Mesendoderm (in vitro differentiated cells): ENCODE measurements at regions not wholly inside any gene's neighbourhood (a gene's known extent, or its start where the extent isn't known, plus 50 kb on each side); places are given as distances from the start of the nearest gene placed in this dataset.

Experiments used
- DNase-seq: peaks from one replicate; pipeline ENCODE4 v3.0.0; 2013
- H2AK5ac ChIP-seq: 2 replicates; pipeline ENCODE4 v1.6.1; 2013; ENCODE audit warnings: low read length, inconsistent platforms
- H2BK120ac ChIP-seq: 2 replicates; pipeline ENCODE4 v1.6.1; 2013; ENCODE audit warnings: low read depth, mild to moderate bottlenecking, low read length, moderate library complexity, mixed read lengths
- H2BK15ac ChIP-seq: replicated peaks from 2 replicates; pipeline ENCODE4 v1.6.1; 2013; ENCODE audit warnings: low read depth, mild to moderate bottlenecking, moderate library complexity
- H2BK5ac ChIP-seq: 2 replicates; pipeline ENCODE4 v1.6.1; 2013; ENCODE audit warnings: low read length, inconsistent platforms
- H3K18ac ChIP-seq: 2 replicates; pipeline ENCODE4 v1.6.1; 2013; ENCODE audit warnings: mild to moderate bottlenecking, low read length, mixed read lengths
- H3K23ac ChIP-seq: one replicate; pipeline ENCODE4 v1.6.1; 2013; ENCODE audit warnings: low read length
- H3K27ac ChIP-seq: 2 replicates; pipeline ENCODE4 v1.5.1; 2013; ENCODE audit warnings: low read depth, mild to moderate bottlenecking, inconsistent platforms, low read length, moderate library complexity
- H3K27me3 ChIP-seq: 2 replicates; pipeline ENCODE4 v1.6.1; 2013; ENCODE audit warnings: low read length, control low read depth, mild to moderate bottlenecking, inconsistent platforms; ENCODE audit not compliant: insufficient read depth, poor library complexity
- H3K36me3 ChIP-seq: 2 replicates; pipeline ENCODE4 v1.6.1; 2013; ENCODE audit warnings: low read length, inconsistent platforms; ENCODE audit not compliant: control insufficient read depth, insufficient read depth
- H3K4ac ChIP-seq: one replicate; pipeline ENCODE4 v1.6.1; 2013; ENCODE audit warnings: low read depth, mild to moderate bottlenecking, low read length, moderate library complexity
- H3K4me1 ChIP-seq: 2 replicates; pipeline ENCODE4 v1.6.1; 2013; ENCODE audit warnings: low read depth, low read length, inconsistent platforms; ENCODE audit not compliant: control insufficient read depth
- H3K4me2 ChIP-seq: 2 replicates; pipeline ENCODE4 v1.6.1; 2013; ENCODE audit warnings: low read length
- H3K4me3 ChIP-seq: 2 replicates; pipeline ENCODE4 v1.5.1; 2013; ENCODE audit warnings: mild to moderate bottlenecking, low read length
- H3K56ac ChIP-seq: one replicate; pipeline ENCODE4 v1.6.1; 2013; ENCODE audit warnings: low read length
- H3K79me1 ChIP-seq: 2 replicates; pipeline ENCODE4 v1.6.1; 2013; ENCODE audit warnings: low read length, inconsistent platforms
- H3K79me2 ChIP-seq: 2 replicates; pipeline ENCODE4 v1.6.1; 2013; ENCODE audit warnings: mild to moderate bottlenecking, low read length; ENCODE audit not compliant: control insufficient read depth, insufficient read depth
- H3K9ac ChIP-seq: 2 replicates; pipeline ENCODE4 v1.6.1; 2013; ENCODE audit warnings: low read length, inconsistent platforms
- H4K5ac ChIP-seq: one replicate; pipeline ENCODE4 v1.6.1; 2013; ENCODE audit warnings: low read length
- H4K8ac ChIP-seq: one replicate; pipeline ENCODE4 v1.6.1; 2013; ENCODE audit warnings: low read depth, mild to moderate bottlenecking, control low read depth, low read length, moderate library complexity
- WGBS: extraction: QIAGEN DNeasy Blood & Tissue Kit; methylation state at CpG from one replicate; pipeline ENCODE4 v1.1.7; 2013; ENCODE audit warnings: low lambda C conversion rate, missing lambda C conversion rate; ENCODE audit not compliant: insufficient coverage; ENCODE audit errors: extremely low coverage; 5-methylcytosine and 5-hydroxymethylcytosine counted together

DNA sequence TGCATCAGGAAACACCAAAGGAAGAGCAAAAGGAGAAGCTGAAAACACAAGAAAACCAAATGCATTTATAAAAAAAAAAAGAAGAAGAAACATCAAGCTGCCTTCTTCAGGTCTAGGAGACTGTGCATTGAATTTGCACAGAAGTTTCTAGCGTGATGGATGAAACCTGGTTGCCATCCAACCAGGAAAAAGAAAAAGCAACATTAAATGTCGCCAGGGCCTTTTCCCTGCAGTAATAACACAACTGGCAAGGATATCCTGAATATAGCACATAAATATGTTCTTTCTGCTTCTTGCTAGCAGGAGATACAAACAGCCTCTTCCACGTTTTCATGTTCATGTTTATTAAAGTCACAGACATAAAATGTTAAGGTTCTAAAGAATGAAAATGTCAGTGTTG, 60.8 kb upstream of the ZFP42 start:
- no peak overlapping the region for H2AK5ac ChIP-seq
- no peaks in the 10 kb centered on the region for H3K79me1 ChIP-seq
- no peaks in the 10 kb centered on the region for H3K36me3 ChIP-seq
- no peak overlapping the region for H3K23ac ChIP-seq
- WGBS: no CpG with 5 or more reads among the region's 3 CpGs
- no peak overlapping the region for H3K9ac ChIP-seq
- H3K27me3 ChIP-seq: no peaks in the 10 kb centered on the region
- H3K27ac ChIP-seq: no peak overlapping the region
- no peaks in the 10 kb centered on the region for H3K79me2 ChIP-seq
- H3K18ac ChIP-seq: no peak overlapping the region
- no peak overlapping the region for H3K4me2 ChIP-seq
- no peaks in the 10 kb centered on the region for H3K4me1 ChIP-seq
- no peak for DNase-seq
- no peak overlapping the region for H2BK120ac ChIP-seq
- no peak overlapping the region for H3K4me3 ChIP-seq
- no peak overlapping the region for H4K5ac ChIP-seq
- no peak overlapping the region for H2BK5ac ChIP-seq
- no peak overlapping the region for H3K4ac ChIP-seq
- no peak overlapping the region for H2BK15ac ChIP-seq
- no peak overlapping the region for H3K56ac ChIP-seq
- H4K8ac ChIP-seq: no peak overlapping the region

GRCh38 chr4:187937557-187937956, 58.0 kb upstream of the ZFP42 start:
- H2BK15ac ChIP-seq: no peak overlapping the region
- H3K4me3 ChIP-seq: no peak overlapping the region
- H3K27ac ChIP-seq: no peak overlapping the region
- no peaks in the 10 kb centered on the region for H3K27me3 ChIP-seq
- no peak overlapping the region for H3K9ac ChIP-seq
- no peaks in the 10 kb centered on the region for H3K36me3 ChIP-seq
- H3K23ac ChIP-seq: no peak overlapping the region
- no peak overlapping the region for H4K5ac ChIP-seq
- no peak for DNase-seq
- no peak overlapping the region for H3K56ac ChIP-seq
- H3K18ac ChIP-seq: no peak overlapping the region
- H2BK5ac ChIP-seq: no peak overlapping the region
- H3K4me2 ChIP-seq: no peak overlapping the region
- no peak overlapping the region for H4K8ac ChIP-seq
- no peak overlapping the region for H3K4ac ChIP-seq
- no peaks in the 10 kb centered on the region for H3K4me1 ChIP-seq
- WGBS: no CpG with 5 or more reads among the region's 25 CpGs
- H3K79me1 ChIP-seq: no peaks in the 10 kb centered on the region
- no peak overlapping the region for H2BK120ac ChIP-seq
- H2AK5ac ChIP-seq: no peak overlapping the region
- no peaks in the 10 kb centered on the region for H3K79me2 ChIP-seq

- Histone ChIP-seq H3K4ac (no peak overlapping the region), H2BK5ac (no peak overlapping the region), H3K79me2 (no peaks in the 10 kb centered on the region), H3K36me3 (no peaks in the 10 kb centered on the region), H4K8ac (no peak overlapping the region), H4K5ac (no peak overlapping the region), H3K56ac (no peak overlapping the region), H3K18ac (no peak overlapping the region), H3K23ac (no peak overlapping the region), H3K9ac (no peak overlapping the region), H2AK5ac (no peak overlapping the region), H3K4me1 (no peaks in the 10 kb centered on the region), H3K27me3 (no peaks in the 10 kb centered on the region), H2BK15ac (no peak overlapping the region), H3K4me3 (no peak overlapping the region), H2BK120ac (no peak overlapping the region), H3K4me2 (no peak overlapping the region), H3K79me1 (no peaks in the 10 kb centered on the region), H3K27ac (no peak overlapping the region)
- WGBS: no CpG with 5 or more reads among the region's 8 CpGs
- DNase-seq: no peak
These were observed 55.3 kb upstream of the ZFP42 start for GRCh38 chr4:187940299-187940698.

GRCh38 chr4:187942968-187943367, 52.6 kb upstream of the ZFP42 start:
- Histone ChIP-seq H3K23ac (no peak overlapping the region), H3K4me2 (no peak overlapping the region), H3K79me2 (no peaks in the 10 kb centered on the region), H4K8ac (no peak overlapping the region), H2BK120ac (no peak overlapping the region), H2BK15ac (no peak overlapping the region), H3K27me3 (no peaks in the 10 kb centered on the region), H3K56ac (no peak overlapping the region), H2AK5ac (no peak overlapping the region), H3K4me3 (no peak overlapping the region), H3K18ac (no peak overlapping the region), H2BK5ac (no peak overlapping the region), H4K5ac (no peak overlapping the region), H3K4me1 (no peaks in the 10 kb centered on the region), H3K36me3 (no peaks in the 10 kb centered on the region), H3K9ac (no peak overlapping the region), H3K79me1 (no peaks in the 10 kb centered on the region), H3K4ac (no peak overlapping the region), H3K27ac (no peak overlapping the region)
- WGBS: no CpG with 5 or more reads among the region's 6 CpGs
- no peak for DNase-seq

GRCh38 chr4:187944179-187944578, 51.4 kb upstream of the ZFP42 start:
- no peaks in the 10 kb centered on the region for H3K79me1 ChIP-seq
- H4K5ac ChIP-seq: no peak overlapping the region
- no peak overlapping the region for H2BK120ac ChIP-seq
- H3K27ac ChIP-seq: no peak overlapping the region
- no peak overlapping the region for H3K18ac ChIP-seq
- no peak overlapping the region for H3K23ac ChIP-seq
- H2BK15ac ChIP-seq: no peak overlapping the region
- H3K4ac ChIP-seq: no peak overlapping the region
- no peak overlapping the region for H2AK5ac ChIP-seq
- DNase-seq: no peak
- H3K79me2 ChIP-seq: no peaks in the 10 kb centered on the region
- H4K8ac ChIP-seq: no peak overlapping the region
- no peaks in the 10 kb centered on the region for H3K36me3 ChIP-seq
- no peak overlapping the region for H3K4me3 ChIP-seq
- no peak overlapping the region for H3K4me2 ChIP-seq
- no peaks in the 10 kb centered on the region for H3K4me1 ChIP-seq
- no peak overlapping the region for H2BK5ac ChIP-seq
- H3K27me3 ChIP-seq: no peaks in the 10 kb centered on the region
- WGBS: no CpG with 5 or more reads among the region's 7 CpGs
- H3K56ac ChIP-seq: no peak overlapping the region
- no peak overlapping the region for H3K9ac ChIP-seq
